Type B pancreatic cell (in vitro differentiated cells): ENCODE measurements at regions not wholly inside any gene's neighbourhood (a gene's known extent, or its start where the extent isn't known, plus 50 kb on each side); places are given as distances from the start of the nearest gene placed in this dataset.

Experiments
- DNase-seq: peaks from one replicate; pipeline ENCODE4 v3.0.0; 2021; ENCODE audit warnings: mixed read lengths; ENCODE audit not compliant: unreplicated experiment; ENCODE audit errors: extremely low spot score
- H3K27ac Mint-ChIP-seq: 2 replicates; pipeline ENCODE4 v1.8.0; 2021; ENCODE audit warnings: mild to moderate bottlenecking, mixed read lengths
- H3K27me3 Mint-ChIP-seq: 2 replicates; pipeline ENCODE4 v1.8.0; 2021; ENCODE audit warnings: mixed read lengths
- H3K36me3 Mint-ChIP-seq: 2 replicates; pipeline ENCODE4 v1.8.0; 2021; ENCODE audit warnings: mixed read lengths
- H3K4me1 Mint-ChIP-seq: one replicate; pipeline ENCODE4 v1.8.0; 2021; ENCODE audit warnings: mixed read lengths; ENCODE audit not compliant: unreplicated experiment
- H3K4me3 Mint-ChIP-seq: 2 replicates; pipeline ENCODE4 v1.8.0; 2021; ENCODE audit warnings: mild to moderate bottlenecking, mixed read lengths
- H3K9me3 Mint-ChIP-seq: 2 replicates; pipeline ENCODE4 v1.8.0; 2021; ENCODE audit warnings: mixed read lengths
- CTCF ChIP-seq: fragments of 200-600 bp; sonication (generic); conservative IDR thresholded peaks from 2 replicates; pipeline ENCODE4 v1.5.0; 2021; ENCODE audit warnings: antibody characterized with exemption, mild to moderate bottlenecking

- DNase-seq: no peak
- Mint-ChIP-seq H3K36me3 (no peaks in the 10 kb centered on the region), H3K27me3 (no peaks in the 10 kb centered on the region), H3K27ac (no peak overlapping the region), H3K4me3 (no peak overlapping the region), H3K4me1 (peaks cover 18% of the 10 kb centered on the region), H3K9me3 (no peaks in the 10 kb centered on the region)
- no peak for TF ChIP-seq CTCF
These were observed 68.6 kb downstream of the TNP1 start for GRCh38 chr2:216791303-216791702.

GRCh38 chr2:216789081-216789480, 70.8 kb downstream of the TNP1 start:
- TF ChIP-seq CTCF: no peak
- no peaks in the 10 kb centered on the region for H3K36me3 Mint-ChIP-seq
- DNase-seq: no peak
- no peaks in the 10 kb centered on the region for H3K27me3 Mint-ChIP-seq
- H3K4me1 Mint-ChIP-seq: peaks cover 14% of the 10 kb centered on the region
- no peaks in the 10 kb centered on the region for H3K9me3 Mint-ChIP-seq
- H3K27ac Mint-ChIP-seq: no peak overlapping the region
- no peak overlapping the region for H3K4me3 Mint-ChIP-seq

- H3K27me3 Mint-ChIP-seq: no peaks in the 10 kb centered on the region
- H3K4me1 Mint-ChIP-seq: peaks cover 12% of the 10 kb centered on the region
- TF ChIP-seq CTCF: no peak
- DNase-seq: no peak
- H3K4me3 Mint-ChIP-seq: no peak overlapping the region
- H3K9me3 Mint-ChIP-seq: no peaks in the 10 kb centered on the region
- H3K36me3 Mint-ChIP-seq: no peaks in the 10 kb centered on the region
- no peak overlapping the region for H3K27ac Mint-ChIP-seq
These were observed 71.9 kb downstream of the TNP1 start for GRCh38 chr2:216787851-216788540.

GRCh38 chr2:216786676-216787075, 73.2 kb downstream of the TNP1 start:
- DNase-seq: no peak
- no peaks in the 10 kb centered on the region for H3K9me3 Mint-ChIP-seq
- TF ChIP-seq CTCF: no peak
- H3K4me1 Mint-ChIP-seq: peaks cover 6% of the 10 kb centered on the region
- no peaks in the 10 kb centered on the region for H3K27me3 Mint-ChIP-seq
- no peak overlapping the region for H3K27ac Mint-ChIP-seq
- no peaks in the 10 kb centered on the region for H3K36me3 Mint-ChIP-seq
- H3K4me3 Mint-ChIP-seq: no peak overlapping the region

GRCh38 chr2:216784456-216784855, 75.4 kb downstream of the TNP1 start:
- H3K36me3 Mint-ChIP-seq: no peaks in the 10 kb centered on the region
- H3K27me3 Mint-ChIP-seq: no peaks in the 10 kb centered on the region
- peaks cover 15% of the 10 kb centered on the region for H3K4me1 Mint-ChIP-seq
- H3K9me3 Mint-ChIP-seq: no peaks in the 10 kb centered on the region
- no peak overlapping the region for H3K27ac Mint-ChIP-seq
- TF ChIP-seq CTCF: no peak
- DNase-seq: no peak
- no peak overlapping the region for H3K4me3 Mint-ChIP-seq

- peaks cover 22% of the 10 kb centered on the region for H3K4me1 Mint-ChIP-seq
- no peaks in the 10 kb centered on the region for H3K27me3 Mint-ChIP-seq
- H3K36me3 Mint-ChIP-seq: no peaks in the 10 kb centered on the region
- H3K4me3 Mint-ChIP-seq: no peak overlapping the region
- DNase-seq: no peak
- H3K9me3 Mint-ChIP-seq: no peaks in the 10 kb centered on the region
- H3K27ac Mint-ChIP-seq: no peak overlapping the region
- no peak for TF ChIP-seq CTCF
These were observed 78.2 kb downstream of the TNP1 start for GRCh38 chr2:216781709-216782108.
